ENCODE measurements at regions not wholly inside any gene's neighbourhood (a gene's known extent, or its start where the extent isn't known, plus 50 kb on each side); places are given as distances from the start of the nearest gene placed in this dataset.
"Not testable (repeated sequence)": the region's sequence is repeated elsewhere in the genome, so short reads cannot be mapped to it uniquely, and the experiment has no call there.

DNA sequence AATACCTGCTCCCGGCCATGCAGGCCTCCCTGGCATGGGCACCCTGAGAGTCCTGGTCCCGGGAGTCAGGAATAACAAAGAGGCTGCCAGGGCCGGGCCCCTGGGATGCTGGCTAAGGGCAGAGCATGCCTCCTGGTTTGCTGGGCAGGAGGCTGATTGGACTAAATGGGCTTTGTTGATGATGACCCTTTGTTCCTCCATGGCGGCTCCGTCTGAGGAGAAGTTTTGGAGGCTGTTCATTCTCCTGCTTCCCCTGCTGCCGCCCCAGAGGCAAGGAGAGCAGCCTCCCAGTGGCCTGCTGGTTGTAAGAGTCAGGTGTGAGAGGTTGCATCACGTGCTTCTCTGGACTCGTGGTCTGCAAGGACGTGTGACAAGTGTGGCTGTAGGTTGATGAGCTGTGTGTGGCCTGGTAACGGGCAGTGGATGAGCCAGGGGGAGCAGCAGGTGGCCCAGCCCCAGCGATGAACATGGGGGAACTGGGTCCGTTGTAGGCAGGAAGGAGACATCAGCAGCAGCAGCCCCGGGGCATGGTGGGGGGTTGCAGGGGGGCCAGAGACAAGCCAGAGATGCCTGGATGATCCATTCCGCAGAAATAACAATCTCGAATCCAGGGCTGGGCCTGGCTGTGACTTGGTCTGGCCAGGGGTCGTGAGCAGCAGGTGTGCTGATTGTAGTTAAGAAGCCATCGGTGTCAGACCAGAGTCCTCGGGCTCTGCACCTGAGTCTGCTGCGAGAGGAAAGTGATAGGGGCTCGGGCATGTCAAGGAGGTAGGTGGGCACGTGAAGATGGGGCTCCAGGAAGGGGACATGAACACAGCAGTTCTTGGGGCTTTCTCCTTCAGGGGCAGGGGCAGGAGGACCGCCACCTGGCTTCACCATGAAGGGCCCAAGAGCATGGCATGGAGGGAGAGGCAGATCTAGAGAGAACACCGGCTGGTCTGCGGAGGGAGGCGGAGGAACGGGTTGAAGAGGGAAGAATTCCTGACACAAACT, 101.4 kb downstream of the TNFRSF13B start:
- no peak for DNase-seq (ENCODE audit: low spot score)

GRCh38 chr17:16869531-16870252, 102.2 kb downstream of the TNFRSF13B start:
- DNase-seq (ENCODE audit: low spot score): not testable (repeated sequence)

GRCh38 chr17:16868616-16869015, 103.3 kb downstream of the TNFRSF13B start:
- not testable (repeated sequence) for DNase-seq (ENCODE audit: low spot score)

DNA sequence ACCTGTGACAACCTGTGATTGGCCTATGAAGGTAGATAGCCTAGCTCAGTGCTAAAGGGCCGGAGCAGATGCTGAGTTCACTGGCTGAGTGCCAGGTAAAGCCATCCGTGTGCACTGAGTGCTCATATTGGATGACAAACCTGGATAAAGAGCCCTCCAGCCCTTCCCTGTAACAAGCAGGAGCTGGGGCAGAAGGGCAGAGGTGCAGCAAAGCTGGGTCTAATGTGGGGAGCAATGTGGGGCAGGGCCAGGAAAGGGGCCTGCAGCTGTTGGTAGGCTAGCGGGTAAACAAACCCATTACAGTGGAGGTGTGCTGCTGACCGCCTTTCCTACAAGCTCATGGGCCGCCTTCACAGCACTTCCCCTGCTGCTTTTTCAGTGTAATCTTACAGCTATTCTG, 104.4 kb downstream of the TNFRSF13B start:
- not testable (repeated sequence) for DNase-seq (ENCODE audit: low spot score)

DNA sequence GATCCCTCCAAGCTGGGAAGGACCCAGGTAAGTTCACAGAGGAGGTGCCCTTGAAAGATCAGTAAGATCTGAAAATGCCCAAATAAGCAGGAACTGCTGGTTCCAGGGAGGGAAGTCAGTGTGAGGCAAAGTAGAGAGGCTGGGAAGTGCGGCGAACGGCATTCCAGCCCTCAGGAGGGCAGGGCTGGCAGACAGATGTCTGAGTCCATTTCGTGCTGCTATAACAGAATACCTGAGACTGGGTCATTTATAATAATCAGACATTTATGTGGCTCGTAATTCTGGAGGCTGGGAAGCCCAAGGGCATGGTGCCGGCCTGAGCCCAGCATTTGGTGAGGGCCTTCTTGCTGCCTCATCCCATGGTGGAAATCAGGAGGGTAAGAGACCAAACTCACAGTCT, 105.1 kb downstream of the TNFRSF13B start:
- DNase-seq (ENCODE audit: low spot score): not testable (repeated sequence)

DNA sequence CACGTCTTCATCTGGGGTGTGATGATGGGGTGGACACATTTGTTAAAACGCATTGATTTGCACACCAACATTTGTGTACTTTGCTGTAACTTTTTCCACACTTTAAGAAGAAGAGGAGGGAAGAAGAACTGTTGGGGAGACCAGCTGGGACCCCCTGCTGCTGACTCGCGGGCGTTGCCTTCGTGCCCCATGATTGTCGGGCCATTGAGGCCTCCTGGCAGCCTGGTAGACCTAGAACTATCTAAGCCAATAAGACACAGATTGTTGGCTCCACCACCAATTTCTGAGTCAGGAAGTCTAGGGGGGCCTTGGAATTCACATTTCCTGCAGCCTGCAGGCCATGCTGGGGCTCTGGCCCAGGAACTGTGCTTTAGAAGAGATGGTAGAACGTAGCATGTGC, 105.5 kb downstream of the TNFRSF13B start:
- DNase-seq (ENCODE audit: low spot score): no peak

DNA sequence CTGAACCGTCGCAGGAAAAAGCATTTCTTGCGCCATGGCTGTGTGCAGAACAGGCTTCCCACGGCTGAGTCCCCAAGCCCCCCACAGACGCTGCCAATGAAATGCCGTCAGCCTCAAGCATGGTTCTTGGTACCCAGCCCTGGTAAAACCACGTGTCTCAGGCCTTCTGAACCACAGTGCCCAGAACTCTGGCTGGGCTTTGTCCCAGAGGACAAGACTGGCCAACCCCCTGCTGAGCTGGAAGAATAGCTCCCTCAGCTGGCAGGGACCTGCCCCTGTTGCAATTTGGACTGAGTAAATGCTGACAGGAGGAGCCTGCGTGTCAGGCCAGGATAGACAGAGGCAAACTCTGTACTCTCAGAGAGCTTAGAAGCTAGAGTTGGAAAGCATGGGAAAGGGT, 106.2 kb downstream of the TNFRSF13B start:
- DNase-seq (ENCODE audit: low spot score): not testable (repeated sequence)

GRCh38 chr17:16865077-16865613, 106.8 kb downstream of the TNFRSF13B start:
- DNase-seq (ENCODE audit: low spot score): not testable (repeated sequence)

GRCh38 chr17:16864462-16865076, 107.3 kb downstream of the TNFRSF13B start:
- DNase-seq (ENCODE audit: low spot score): not testable (repeated sequence)

DNA sequence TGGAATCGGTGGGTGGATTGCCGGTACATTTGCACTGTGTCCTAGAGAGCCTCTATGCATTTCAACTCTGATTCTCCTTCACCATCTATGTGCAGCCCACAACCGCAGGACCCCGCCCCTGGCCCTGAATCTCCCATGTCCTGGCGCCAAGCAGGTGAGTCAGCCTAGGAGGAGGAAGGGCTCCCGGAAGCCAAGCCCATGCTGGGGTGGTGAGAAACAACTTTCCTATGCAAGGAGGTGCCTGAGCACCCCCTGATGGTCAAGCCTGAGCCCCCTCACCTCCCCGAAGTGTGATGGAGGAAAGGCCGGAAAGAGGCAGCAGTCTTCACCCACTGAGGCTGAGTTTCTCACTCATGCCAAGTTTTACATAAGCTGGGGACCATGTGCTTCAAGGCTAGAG, 110.8 kb downstream of the TNFRSF13B start:
- DNase-seq (ENCODE audit: low spot score): not testable (repeated sequence)

DNA sequence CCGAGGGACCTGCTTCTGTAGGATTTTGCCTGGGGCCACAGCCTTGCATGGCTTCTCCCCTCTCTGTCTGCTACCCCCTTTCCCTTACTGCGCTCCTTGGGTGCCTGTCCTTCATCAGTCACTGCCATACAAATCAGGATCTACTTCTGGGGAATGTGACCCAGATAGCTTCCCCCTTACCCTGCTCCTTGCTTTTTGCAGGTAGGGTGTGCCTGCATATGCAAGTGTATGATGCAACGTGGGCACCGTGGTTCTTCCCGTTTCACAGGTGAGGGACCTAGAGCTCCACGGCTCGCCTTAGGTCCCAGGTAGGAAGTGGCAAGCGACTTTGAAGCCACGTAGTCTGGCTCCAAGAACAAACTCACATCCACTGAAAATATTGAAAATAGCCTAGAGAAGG, 111.5 kb downstream of the TNFRSF13B start:
- not testable (repeated sequence) for DNase-seq (ENCODE audit: low spot score)

DNA sequence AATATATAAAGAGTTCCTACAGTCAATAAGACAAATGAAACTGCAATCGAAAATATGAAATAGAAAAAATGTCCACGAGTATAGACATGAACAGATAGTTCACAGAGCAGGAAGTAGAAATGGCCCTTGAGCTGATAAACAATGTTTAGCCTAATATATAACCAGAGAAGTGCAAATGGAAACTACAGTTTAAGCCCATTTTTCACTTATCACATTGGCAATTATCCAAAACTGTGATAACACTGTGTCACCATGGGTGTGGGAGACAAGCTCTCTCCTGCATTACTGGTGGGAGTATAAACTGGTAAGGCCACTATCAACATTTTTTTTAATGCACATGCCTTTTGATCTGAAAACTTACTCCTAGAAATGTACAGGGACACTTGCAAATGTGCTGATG, 112.4 kb downstream of the TNFRSF13B start:
- not testable (repeated sequence) for DNase-seq (ENCODE audit: low spot score)

DNA sequence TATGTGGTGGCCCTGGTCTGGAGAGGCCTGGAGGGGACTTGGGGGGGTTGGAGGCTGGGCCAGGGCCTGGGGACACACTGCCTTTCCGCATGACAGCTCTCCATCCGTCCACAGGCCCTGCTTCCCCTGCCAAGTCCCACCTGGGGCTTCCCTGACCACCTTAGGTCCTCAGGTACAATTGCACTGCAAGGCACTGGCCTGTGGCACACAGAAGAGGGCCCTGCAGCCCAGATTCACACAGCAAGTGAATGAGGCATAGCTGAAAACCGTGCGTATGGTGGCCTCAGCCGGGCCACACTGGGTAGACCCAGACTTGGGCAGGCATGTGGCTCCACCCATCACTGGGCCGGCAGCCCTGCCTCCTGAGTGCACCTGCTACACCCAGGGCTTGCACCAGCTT, 114.2 kb downstream of the TNFRSF13B start:
- not testable (repeated sequence) for DNase-seq (ENCODE audit: low spot score)

GRCh38 chr17:16856846-16857245, 115.1 kb downstream of the TNFRSF13B start:
- not testable (repeated sequence) for DNase-seq (ENCODE audit: low spot score)

DNA sequence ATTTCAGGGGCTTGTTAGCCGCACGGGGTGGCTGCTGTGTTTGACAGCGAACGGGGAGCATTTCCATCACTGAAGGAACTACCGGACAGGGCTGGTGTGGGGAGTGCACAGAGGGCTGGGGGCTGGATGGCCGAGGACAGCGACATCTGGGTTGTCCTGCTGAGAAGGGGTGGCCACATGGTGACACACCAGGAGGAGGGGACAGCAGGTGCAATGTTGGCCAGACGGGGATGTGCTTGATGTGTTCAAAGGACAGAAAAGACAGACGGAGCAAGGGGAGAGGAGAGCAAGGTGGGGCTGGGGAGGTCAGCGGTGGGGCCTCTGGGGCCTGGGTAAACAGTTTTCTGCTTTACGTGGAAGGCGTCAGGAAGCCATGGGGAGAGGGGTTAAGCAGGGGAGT, 115.7 kb downstream of the TNFRSF13B start:
- DNase-seq (ENCODE audit: low spot score): not testable (repeated sequence)

- not testable (repeated sequence) for DNase-seq (ENCODE audit: low spot score)
These were observed 117.3 kb downstream of the TNFRSF13B start for GRCh38 chr17:16854636-16855035.

DNA sequence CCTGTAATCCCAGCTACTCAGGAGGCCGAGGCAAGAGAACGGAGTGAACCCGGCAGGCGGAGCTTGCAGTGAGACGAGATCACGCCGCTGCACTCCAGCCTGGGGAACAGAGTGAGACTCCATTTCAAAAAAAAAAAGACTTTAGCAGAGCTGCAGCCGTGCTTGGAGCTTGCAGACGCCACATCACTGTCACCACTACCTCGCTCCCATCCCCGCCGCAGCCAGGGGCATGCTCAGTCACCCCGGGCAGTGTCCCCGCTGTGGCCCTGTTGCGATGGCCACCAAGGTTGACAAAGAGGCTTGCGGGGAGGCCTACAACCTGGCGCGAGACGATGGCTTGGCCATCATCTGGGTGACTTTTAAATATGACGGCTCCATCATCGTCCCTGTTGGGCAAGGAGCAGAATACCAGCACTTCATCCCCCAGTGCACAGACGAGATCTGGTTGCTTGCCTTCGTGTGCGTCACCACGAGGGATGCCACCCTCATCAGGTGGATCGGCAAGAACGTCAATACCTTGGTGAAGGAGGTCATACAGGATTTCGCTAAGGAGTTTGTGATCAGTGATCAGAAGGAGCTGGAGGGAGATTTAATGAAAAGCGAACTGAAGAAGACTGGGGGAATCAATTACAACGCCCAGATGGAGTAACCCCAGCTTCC, 118.1 kb downstream of the TNFRSF13B start:
- no peak for DNase-seq (ENCODE audit: low spot score)

DNA sequence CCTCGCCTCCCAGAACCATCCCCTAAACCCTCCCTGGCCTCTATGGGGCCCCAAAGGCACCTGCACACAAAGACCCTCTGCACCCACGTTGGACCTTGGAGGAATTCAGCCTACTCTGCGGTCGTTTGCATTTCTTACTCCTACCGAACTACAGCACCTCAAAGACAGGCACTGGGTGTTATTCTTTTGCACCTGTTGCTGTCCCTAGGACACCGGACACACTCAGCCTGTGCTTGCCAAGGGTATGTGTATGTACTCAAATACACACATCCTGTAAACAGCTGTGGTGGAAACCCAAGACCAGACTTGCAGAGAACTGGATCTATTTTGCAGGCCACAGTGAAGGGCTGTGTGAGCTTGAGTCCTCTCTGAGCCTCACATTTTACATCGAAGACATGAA, 122.1 kb downstream of the TNFRSF13B start:
- DNase-seq (ENCODE audit: low spot score): not testable (repeated sequence)

DNA sequence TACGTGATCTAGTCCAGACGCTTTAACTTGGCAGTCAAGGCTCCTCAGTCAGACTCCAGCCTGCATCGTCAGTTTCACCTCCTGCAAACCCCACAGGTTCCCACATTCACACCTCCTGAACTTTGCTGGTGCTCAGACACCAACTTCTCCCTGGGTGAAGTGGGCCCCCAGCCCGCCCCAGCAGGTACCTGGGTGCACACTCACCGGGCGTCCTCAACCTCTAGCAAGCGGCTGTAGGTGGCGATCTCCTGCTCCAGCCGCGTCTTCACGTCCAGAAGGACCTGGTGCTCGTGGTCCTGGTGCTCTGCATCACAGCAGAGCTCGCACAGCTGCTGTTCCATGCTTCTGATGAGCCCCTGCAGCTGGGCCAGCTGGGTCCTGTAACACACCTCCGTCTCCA, 122.9 kb downstream of the TNFRSF13B start:
- DNase-seq (ENCODE audit: low spot score): not testable (repeated sequence)

GRCh38 chr17:16845098-16845497, 126.8 kb downstream of the TNFRSF13B start:
- not testable (repeated sequence) for DNase-seq (ENCODE audit: low spot score)

DNA sequence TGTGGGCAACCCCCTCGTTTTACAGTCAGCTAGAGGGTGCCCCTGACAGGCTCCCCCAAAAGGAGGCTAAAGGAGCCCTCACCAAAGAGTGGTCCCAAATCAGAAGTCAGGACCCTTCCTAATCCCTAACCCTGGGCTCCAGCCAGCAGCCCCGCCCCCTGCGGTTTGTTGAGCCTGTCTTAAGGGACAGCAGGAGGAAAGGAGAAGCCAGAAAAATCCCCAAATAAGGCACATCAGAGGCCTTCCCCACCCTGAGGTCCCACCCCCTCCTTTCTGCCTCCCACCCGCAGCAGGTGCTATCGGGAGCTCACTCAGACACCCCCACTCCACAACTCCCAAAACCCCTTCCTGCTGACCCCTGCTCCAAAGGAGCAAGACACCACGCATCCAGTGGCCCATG, 127.2 kb downstream of the TNFRSF13B start:
- not testable (repeated sequence) for DNase-seq (ENCODE audit: low spot score)
